Stimulated activated naive CD4-positive, alpha-beta T cell treated with Interleukin-2 at 50 U/mL for 16 hours (primary cell): ENCODE measurements at regions not wholly inside any gene's neighbourhood (a gene's known extent, or its start where the extent isn't known, plus 50 kb on each side); places are given as distances from the start of the nearest gene placed in this dataset.

Experiments
- DNase-seq: peaks from one replicate; lab custom pipeline; 2025; lab: John Stamatoyannopoulos, UW

DNA sequence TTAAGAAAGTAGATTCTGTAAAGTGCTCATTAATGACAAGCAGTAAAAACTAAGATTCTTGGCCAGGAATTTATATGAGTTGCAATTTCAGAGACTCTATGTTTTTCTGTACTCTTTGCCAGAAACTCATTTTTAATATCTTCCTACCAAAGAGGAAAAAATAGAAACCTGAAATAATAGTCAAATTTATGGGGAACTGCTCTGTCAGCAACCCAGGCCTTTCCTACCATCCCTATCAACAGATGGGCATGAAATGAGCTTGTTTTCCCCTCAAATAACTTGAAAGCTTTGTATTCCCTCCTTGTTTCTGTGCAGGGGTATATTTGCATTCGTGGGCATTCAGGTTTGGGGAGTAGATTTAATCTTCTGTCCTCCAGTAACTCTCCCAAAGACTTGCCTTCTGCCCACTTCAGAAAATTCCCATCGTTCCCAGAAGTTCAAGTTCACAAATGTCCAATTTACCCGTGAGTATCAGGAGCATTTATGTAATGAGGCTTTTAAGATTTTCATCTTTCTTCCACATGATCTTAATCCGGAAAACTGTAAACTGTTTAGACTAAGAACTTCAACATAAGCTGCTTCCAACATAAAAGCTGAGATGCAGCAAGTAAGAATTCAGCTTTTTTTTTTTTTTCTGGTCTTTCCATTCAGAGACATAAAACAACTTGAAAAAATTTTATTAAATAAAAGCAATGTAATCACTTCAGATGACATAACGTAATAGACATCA is 363.1 kb downstream of the EFNB2 start:
- no peak for DNase-seq

DNA sequence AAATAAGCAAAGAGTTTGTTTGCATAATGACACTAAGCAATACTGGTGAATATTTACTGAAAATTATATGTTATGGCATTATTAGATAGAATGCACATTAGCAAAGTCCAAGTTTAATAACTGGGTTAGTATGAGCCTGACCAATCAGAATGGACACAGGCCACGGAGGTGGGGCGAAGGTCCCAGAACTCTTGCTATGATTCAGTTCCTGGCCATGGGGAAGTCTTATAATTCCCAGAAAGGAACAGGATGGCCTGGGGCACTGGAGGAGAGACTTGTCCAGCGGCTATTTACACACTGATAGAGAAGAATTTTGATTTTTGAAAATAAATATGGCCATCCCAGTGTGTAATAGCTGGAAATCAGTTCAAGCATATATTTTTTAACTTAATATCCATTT is 372.0 kb downstream of the EFNB2 start:
- DNase-seq, result no peak

DNA sequence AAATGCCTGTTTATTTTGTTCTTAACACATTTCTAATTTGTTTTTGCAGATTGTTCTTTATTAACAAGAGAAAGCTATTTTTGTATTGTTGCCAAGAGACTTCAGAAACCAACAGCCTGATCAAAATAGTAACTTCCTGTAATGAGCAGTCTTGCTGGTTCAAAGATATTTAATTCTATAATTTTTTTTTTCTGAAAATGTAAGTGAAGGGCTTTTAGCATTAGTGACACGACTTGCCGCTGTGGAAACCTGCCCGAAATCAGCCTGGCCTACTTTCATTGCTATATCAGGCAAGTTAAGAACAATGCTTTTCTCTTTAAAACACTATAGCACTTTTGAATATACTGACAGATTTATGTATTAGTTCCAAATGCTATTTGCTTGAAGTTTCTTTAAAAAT is 374.3 kb downstream of the EFNB2 start:
- DNase-seq, result no peak

DNA sequence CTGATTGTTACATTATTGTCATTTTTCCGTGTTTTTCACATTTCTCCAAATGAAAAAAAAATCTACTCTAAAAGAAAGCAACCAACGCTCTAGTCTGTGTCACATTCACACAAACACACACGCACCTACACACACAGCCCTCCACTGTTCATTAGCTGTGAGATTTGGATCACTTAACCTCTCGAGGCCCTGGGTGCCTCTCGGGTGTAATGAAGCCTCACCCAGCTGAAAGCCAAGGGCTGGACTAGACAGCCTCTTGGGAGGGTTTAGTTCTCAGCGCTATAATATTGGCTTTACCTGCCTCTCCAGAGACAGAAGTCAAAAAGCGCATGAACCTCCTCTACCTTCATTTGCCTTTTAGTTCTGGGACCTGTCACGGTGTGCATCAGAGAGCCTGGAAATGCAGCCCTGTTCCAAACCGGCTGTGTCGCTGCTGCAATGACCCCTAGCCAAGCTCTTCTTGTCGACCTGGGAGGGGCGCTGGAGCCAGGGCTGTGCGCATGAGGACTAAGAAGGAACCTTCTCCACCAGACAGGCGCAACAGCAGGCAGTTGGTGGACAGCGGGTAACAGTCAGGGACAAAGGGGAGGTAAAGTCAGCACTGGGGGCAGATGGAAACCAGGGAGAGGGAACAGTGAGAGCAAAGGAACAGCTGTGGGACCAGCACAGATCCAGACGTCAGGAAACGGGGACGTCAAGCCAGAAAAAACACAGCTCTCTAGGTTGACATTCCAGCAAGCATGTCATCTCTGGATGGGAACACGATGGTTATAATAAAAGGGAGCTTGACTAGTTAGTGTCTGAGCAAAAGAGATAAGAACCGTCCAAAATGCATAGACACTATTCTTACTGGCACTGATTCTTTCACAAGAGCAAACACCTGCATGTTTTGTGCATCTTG is 375.9 kb downstream of the EFNB2 start:
- DNase-seq, result no peak

DNA sequence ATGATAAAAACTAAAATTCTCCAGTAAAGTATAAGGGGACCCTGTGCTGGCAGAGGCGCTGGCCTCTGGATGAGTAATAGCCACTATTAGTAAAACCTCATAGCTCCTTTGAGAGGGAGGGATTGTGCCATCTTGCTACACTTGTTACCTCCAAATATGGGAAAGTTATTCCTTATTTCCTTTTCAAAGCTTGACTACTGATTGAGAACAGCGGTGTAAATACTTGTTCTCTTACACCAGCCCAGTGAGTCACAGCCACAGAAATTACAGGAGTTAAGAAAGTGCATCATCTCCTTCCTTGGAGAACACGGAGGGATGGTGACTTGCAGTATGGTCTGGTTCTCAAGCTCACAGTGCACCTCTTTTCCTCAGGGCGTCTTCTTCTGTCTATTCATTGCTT is 379.0 kb downstream of the EFNB2 start:
- DNase-seq, result no peak

DNA sequence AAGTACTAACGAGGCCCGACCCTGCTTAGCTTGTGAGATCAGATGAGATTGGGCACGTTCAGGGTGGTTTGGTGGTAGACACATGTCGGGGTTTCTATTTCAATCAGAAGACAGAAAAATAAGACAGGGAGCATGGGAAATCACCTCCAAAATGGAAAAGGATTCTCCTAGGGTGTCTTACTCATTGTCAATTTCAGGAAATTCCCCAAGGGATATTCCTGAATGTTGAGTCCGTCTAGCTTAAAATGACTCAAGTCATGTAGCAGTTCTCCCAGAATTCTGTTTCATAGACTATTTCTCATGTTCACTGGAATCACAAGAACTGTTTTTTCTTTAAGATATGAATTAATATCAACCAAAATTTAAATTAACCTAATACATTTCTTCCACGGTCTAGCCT is 380.1 kb downstream of the EFNB2 start:
- no peak for DNase-seq

DNA sequence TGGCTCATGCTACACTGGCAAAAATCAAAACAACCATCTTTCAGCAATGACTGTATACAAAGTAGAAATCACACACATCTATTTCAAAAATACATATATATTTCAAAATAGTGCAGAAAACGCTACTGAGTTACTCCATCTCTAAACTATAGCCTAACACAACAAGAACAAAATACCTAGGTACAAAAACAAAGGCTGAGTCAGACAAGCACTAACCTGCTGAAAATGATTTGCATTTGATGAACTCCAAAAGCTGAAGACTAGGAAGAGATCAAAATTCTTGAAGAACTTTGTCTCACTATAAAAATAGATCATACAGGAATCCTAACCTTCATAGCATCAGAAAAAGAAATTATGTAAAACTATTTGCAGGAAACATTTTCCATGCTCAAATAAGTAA is 381.6 kb downstream of the EFNB2 start:
- DNase-seq, result no peak

DNA sequence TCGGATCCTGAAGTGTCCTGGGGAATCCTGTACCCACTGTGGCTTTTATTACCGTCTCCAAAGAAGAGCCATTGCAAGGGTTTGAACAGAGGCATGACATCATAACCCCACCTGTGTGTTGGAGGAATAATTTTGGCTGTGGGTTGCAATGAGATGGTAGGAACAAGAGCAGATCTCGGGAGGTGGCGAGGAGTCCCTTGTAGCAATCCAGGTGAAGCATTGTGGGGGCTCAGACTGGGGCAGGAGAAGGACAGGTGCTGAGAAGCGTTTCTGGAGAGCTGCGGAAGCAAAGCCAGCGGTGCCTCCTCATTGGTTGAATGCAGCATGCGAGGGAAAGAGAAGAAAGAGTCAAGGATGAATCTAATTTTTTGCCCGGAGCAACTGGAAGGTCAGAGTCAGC is 382.4 kb downstream of the EFNB2 start:
- DNase-seq, result no peak

DNA sequence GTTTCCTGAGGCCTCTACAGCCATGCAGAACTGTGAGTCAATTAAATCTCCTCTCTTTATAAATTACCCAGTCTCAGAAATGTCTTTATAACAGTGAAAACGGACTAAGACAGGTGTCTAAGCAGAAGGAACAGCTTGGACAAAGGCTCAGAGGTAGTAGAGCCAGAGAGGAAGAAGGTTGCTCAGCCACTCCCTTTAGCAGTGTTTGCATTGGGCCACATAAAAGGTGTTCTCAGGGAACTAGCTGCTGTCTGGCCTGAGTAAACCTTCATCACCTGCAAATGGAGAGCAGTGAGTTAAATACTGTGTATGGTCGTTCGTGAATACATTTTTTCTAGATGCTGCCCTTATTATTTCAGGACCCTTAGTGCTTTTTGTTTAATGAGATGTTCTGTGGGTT is 383.4 kb downstream of the EFNB2 start:
- DNase-seq, result no peak

DNA sequence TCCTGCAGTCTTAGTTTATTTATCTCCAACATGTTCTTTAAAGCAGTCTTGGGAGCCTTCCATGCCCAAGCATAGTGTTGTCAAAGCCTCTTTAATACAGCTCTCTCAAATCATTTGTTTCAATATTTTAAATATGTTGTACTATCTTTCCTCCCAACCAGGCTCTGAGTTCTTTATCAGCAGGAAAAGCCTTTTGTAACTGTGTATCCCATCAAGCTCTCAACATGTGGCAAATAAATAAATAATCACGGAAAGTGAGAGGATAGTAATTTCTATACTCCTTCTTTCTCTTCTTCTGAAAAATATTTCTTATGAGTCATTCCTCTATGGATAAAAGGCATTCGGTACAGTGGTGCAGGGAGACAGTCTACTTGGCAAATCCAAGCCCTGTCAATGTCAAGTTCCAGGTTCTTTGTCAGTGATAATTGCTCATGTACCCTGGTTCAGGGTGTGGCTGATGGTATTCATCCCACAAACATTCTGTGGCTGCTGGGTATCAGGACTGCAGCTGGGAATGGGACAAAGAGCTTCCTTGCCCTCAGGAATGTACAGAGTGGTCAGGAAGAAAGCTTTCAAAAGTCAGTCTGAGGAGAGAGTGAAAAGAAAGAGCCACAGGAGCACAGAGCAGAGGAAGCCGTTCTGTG is 384.3 kb downstream of the EFNB2 start:
- no peak for DNase-seq

DNA sequence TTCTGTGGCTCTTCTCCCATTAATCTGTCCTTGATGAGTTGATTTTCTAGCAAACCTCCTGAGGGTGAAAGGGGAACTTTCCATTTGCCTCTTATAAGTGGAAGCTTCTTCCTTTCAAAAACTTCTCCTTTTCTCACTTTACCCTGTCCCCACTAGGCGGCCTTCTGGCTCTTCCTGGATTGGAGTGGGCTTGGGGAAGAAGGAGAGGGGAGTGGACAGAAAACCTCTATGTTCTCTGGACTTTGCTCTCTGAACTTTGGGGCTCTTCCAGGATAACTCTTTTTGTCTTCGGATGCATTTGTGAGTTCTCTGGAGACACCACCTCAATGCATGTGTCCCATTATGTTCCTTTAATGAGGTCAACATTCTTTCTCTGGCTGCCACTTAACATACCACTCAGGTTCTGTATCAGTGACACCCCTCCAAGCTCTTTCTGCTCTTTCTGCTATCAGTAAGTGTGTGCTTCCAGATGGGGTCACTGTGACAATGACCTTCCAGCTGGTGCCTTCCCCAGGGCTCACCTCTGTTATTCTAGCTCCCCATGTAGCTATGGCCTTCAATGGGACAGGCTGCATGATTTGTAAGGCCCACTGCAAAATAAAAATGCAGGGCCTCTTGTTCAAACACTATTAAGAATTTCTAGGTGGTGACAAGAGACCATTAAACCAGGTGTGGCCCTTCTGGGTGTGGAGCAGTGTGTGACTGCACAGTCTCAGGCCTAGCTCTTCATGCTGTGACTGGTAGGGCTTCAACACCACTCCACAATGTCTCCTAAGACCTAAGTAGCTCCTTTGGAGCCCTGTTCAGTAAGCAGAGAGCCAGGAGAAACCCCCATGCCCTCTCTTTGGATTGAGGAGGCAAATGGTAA is 389.2 kb downstream of the EFNB2 start:
- no peak for DNase-seq

DNA sequence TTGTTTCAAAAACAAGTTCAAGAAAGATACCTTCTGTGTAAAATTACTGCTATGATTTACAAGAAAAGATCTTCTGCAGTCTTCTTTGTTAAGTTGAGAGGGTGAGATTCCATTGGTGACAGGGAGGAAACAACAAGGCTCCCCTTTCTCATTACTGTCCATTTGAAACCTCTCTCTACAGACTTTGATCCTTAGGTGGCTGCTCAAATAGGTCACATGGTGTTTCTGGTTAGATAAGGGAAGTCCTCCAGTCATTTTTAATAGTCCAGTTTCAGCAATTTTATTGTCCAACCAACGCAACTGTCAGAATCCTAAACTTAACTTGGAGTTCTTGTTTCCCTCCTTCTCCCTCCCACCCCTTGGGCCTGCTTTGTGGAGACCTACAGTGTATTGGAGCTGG is 390.4 kb downstream of the EFNB2 start:
- DNase-seq, result no peak

DNA sequence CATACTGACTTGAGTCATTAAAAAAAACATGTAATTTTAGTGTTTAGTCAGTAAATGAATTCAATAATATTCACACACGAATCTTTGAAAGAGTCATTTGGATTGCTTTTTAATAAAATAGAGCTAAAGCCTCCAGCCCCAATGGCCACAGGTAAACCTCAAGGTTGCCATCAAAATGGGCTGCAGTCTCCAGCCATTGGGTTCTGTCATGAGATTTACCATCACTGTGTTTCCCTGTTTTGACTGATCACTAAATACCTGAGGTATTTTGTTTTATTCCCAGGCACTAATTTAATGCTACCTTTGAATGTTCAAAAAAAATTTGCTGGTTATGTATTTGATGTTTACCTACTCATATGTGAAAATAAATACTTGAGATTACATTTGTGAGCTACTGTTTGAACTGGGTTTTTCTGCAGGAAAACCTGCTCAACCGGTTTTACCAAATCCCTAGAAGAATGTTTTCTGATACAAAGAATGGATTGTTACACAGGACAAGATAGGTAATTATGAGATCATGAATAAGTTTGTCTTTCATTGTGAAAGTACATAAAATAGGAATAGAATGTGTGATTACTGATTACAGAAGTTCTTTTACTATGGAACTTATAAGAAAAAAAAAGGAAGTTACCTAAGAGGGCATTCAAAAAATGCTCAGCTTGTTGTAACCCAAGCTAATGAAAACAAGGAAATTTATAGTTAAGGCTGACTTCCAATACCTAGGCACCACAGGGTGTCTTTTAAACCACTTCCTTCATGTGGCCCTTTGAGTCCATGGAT is 391.3 kb downstream of the EFNB2 start:
- DNase-seq, result no peak

DNA sequence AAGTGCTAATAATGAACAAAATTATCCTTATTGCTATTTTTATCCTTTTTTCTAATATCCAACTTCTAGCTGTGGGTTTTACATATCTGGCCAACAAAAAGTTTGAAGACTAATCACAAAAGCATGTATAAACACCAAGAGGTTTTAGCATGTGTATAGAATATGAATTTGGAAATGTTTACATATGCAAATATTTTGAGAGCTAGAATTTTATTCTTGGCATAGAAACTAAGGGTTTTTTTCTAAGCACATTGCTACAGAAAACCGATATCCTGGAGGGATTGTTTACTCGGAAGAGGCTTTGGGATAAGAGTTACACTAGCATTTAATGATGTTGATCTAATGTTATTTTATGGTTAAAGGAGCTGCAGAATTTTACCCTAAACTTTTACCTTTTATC is 392.1 kb downstream of the EFNB2 start:
- no peak for DNase-seq

DNA sequence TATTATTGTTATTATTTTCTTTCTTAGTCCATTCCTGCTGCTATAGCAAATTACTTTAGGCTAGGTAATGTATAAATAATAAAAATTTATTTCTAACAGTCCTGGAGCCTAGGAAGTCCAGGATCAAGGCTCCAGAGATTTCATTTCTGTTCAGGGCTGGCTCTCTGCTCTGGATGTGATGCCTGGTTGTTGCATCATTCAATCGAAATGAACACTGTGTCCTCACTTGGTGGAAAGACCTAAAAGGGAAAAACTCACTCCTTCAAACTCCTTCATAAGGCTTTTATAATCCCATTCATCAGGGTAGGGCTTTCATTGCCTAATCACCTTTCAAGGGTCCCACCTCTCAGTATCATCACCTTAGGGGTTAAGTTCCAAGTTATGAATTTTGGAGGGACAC is 395.0 kb downstream of the EFNB2 start:
- DNase-seq, result no peak

DNA sequence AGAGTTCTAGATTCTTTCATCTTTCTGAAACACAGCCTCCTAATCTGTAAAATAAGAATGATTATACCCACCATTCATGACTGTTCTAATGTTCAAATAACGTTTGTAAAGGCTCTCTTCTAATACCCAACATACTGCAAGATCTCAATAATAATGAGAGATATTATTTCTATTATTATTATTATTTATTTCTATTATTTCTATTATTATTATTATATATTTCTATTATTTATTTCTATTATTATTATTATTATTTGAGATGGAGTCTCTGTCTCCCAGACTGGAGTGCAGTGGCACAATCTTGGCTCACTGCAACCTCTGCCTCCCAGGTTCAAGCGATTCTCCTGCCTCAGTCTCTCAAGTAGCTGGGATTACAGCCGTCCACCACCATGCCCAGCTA is 395.5 kb downstream of the EFNB2 start:
- DNase-seq, result no peak

DNA sequence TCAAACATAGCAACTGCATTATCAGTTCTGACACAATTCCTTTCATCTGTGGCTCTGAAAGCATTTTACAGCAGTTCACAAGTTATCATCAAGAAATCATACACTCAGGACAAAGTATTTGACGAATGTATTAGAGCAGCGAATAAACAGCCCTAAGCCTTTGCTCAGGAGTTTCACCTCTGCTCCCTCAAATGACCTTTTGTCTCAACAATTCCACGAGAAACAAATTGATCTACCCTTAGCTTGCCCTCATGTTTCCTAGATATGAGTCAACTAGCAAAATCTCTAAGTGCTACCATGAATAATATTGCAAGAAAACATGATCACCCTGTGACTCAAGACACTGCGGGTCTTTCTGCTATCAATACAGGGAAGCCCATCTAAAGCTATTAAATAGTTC is 396.1 kb downstream of the EFNB2 start:
- no peak for DNase-seq

DNA sequence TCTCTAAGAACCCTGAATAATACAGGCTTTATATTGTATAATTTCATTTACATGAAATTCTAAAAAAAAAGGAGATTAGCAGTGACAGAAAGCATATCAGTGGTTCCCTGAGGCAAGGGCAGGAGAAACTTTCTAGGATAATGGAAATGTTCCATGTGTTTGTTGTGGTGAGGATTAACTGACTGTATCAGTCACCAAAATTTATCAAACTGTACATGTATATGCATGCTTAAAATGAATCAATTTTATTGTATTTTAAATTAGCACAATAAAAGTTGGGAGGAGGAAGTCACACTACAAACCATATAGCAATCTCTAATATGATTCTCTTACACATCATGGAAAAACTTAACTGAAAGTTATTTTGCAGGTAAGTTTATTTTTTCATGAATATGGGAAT is 396.8 kb downstream of the EFNB2 start:
- no peak for DNase-seq

DNA sequence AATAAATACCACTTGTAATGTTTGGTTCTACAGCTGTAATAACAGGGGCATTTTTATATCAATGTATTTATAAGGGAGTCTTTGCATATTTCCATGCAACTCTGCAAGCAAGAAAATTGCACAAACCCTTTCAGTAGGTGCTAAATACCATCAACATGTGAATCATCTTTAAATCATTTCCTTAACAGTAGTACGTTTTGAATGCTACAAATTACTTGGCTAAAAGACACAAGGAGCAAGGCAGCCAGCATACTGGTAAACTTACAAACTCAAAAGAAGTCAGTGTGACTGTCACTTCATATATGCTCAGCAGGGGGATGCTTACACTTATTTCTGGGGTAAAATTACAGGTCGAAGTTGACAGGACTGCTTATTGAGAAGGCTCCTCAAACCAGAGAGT is 402.4 kb downstream of the EFNB2 start:
- DNase-seq, result no peak

DNA sequence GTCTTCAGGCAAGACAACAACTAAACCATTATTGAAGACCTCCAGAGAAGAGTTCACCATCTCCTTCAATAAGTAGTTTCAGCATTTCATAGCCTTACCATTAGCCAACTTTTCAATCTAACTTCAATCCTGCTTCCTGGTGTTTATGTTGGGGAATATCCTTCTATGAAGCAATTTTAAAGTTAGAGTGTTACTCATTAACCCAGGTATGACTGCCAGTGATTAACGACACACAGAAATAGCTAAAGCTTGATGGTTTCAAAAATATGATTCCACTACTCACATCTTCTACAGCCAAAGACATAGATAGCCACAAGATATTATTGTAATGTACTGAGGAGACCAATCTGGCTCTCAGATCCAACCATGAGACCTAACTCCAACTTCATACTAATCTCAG is 403.2 kb downstream of the EFNB2 start:
- no peak for DNase-seq

DNA sequence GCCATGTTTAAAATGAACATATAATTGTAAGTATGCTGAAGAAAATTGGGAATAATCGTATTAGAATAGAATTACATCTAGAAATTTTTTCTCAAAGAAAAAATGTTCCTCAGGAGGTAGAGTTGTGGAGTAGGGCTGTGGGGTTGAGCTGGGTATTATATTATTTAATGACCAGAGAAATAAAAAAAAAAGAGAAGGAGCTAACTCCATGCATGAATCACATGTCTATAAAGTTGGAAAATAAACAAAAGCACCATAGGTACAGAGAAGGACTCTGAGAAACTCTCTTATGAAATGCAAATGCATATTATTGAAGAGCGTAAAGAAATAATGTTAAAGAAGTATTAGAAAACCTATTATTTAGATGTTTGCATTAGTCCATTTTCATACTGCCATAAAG is 405.5 kb downstream of the EFNB2 start:
- no peak for DNase-seq
